Hepatocyte (in vitro differentiated cells): ENCODE measurements at regions not wholly inside any gene's neighbourhood (a gene's known extent, or its start where the extent isn't known, plus 50 kb on each side); places are given as distances from the start of the nearest gene placed in this dataset.

ENCODE experiments used
- CTCF ChIP-seq: fragments of 200-600 bp; sonication (generic); IDR thresholded peaks from 2 replicates; pipeline ENCODE4 v1.5.1; 2016; ENCODE audit warnings: antibody characterized with exemption, mild to moderate bottlenecking; ENCODE audit not compliant: poor library complexity
- EZH2 ChIP-seq: fragments of 200-600 bp; sonication (generic); IDR thresholded peaks from 2 replicates; pipeline ENCODE4 v1.6.1; 2016; ENCODE audit warnings: antibody characterized with exemption, mild to moderate bottlenecking, borderline replicate concordance

- TF ChIP-seq CTCF, result no peak
- no peak for TF ChIP-seq EZH2
Measured at GRCh38 chr5:54828151-54828550, 157.2 kb downstream of the ESM1 start.
